SK-N-SH (cell line): ENCODE measurements at regions not wholly inside any gene's neighbourhood (a gene's known extent, or its start where the extent isn't known, plus 50 kb on each side); places are given as distances from the start of the nearest gene placed in this dataset.
"Not testable (repeated sequence)": the region's sequence is repeated elsewhere in the genome, so short reads cannot be mapped to it uniquely, and the experiment has no call there.

ENCODE experiments used
- CTCF ChIA-PET: fragments of 300-600, 350-600 bp; formaldehyde crosslinking; extraction: SDS; loops from one replicate; lab custom pipeline; 2021; lab: Yijun Ruan, JAX
- POLR2A ChIA-PET: fragments of 350-600 bp; sonication (Branson Sonifier 250); formaldehyde crosslinking; extraction: SDS; loops from one replicate; lab custom pipeline; 2020; ENCODE audit warnings: antibody characterized with exemption, inconsistent platforms; lab: Yijun Ruan, JAX
- DNase-seq: peaks from one replicate; pipeline ENCODE4 v3.0.0; 2012
- H2AFZ ChIP-seq: fragments of 200-600 bp; sonication (generic); 2 replicates; pipeline ENCODE4 v1.8.1; 2016; ENCODE audit warnings: antibody characterized with exemption, mild to moderate bottlenecking, low read depth
- H3F3A ChIP-seq: fragments of 200-600 bp; sonication (generic); replicated peaks from 2 replicates; pipeline ENCODE3; 2016; ENCODE audit warnings: antibody characterized with exemption, mild to moderate bottlenecking; ENCODE audit not compliant: insufficient read depth
- H3K27ac ChIP-seq, 2 experiments: fragments of 200-500 bp in 1 of 2; fragments of 200-600 bp in 1 of 2; sonication (Bioruptor generic) in 1 of 2; sonication (generic), shearing (Covaris generic) in 1 of 2; 2 replicates each; pipeline versions ENCODE4 v1.5.1 to v1.6.1; 2014 to 2016; ENCODE audit warnings: low read depth in 2 of 2, inconsistent platforms in 1 of 2, low read length in 1 of 2, mild to moderate bottlenecking in 1 of 2, mixed read lengths in 1 of 2
- H3K27me3 ChIP-seq: fragments of 200-600 bp; sonication (generic), shearing (Covaris generic); 2 replicates; pipeline ENCODE4 v1.6.1; 2016; ENCODE audit warnings: mixed run types; ENCODE audit not compliant: insufficient read depth
- H3K36me3 ChIP-seq, 2 experiments: fragments of 200-500 bp in 1 of 2; fragments of 200-600 bp in 1 of 2; sonication (Bioruptor generic) in 1 of 2; sonication (generic) in 1 of 2; replicated peaks in 1 of 2; 2 replicates each; pipeline versions ENCODE3 to v1.5.1; 2014 to 2016; ENCODE audit warnings: low read length in 1 of 2, mild to moderate bottlenecking in 1 of 2; ENCODE audit not compliant: insufficient read depth in 2 of 2, control insufficient read depth in 1 of 2
- H3K4me1 ChIP-seq, 2 experiments: fragments of 200-500 bp in 1 of 2; fragments of 200-600 bp in 1 of 2; sonication (Bioruptor generic) in 1 of 2; sonication (generic), shearing (Covaris generic) in 1 of 2; 2 replicates each; pipeline versions ENCODE4 v1.5.1 to v1.6.1; 2014 to 2016; ENCODE audit warnings: low read depth in 1 of 2, low read length in 1 of 2, mixed run types in 1 of 2; ENCODE audit not compliant: insufficient read depth in 2 of 2, control insufficient read depth in 1 of 2
- H3K4me2 ChIP-seq: fragments of 200-600 bp; sonication (generic), shearing (Covaris generic); 2 replicates; pipeline ENCODE4 v1.6.1; 2017; ENCODE audit warnings: mixed run types
- H3K4me3 ChIP-seq, 2 experiments: fragments of 200-500 bp in 1 of 2; fragments of 200-600 bp in 1 of 2; sonication (Bioruptor generic) in 1 of 2; sonication (generic), shearing (Covaris generic) in 1 of 2; 2 replicates each; pipeline versions ENCODE4 v1.5.1 to v1.8.1; 2014 to 2016; ENCODE audit warnings: low read depth in 2 of 2, inconsistent platforms in 1 of 2, low read length in 1 of 2, mild to moderate bottlenecking in 1 of 2, mixed read lengths in 1 of 2, moderate library complexity in 1 of 2
- H3K79me2 ChIP-seq: fragments of 200-600 bp; sonication (generic); 2 replicates; pipeline ENCODE4 v1.8.1; 2017; ENCODE audit warnings: mild to moderate bottlenecking; ENCODE audit not compliant: insufficient read depth
- H3K9ac ChIP-seq: fragments of 200-600 bp; sonication (generic); 2 replicates; pipeline ENCODE4 v1.6.1; 2017; ENCODE audit warnings: mixed run types
- H3K9me2 ChIP-seq: fragments of 200-600 bp; sonication (generic); 2 replicates; pipeline ENCODE4 v1.6.1; 2017; ENCODE audit warnings: mixed run types
- H3K9me3 ChIP-seq: fragments of 200-600 bp; sonication (generic); 2 replicates; pipeline ENCODE4 v1.6.1; 2017; ENCODE audit warnings: mixed run types, mild to moderate bottlenecking, moderate library complexity
- H4K20me1 ChIP-seq: fragments of 200-600 bp; sonication (generic); 2 replicates; pipeline ENCODE4 v1.6.1; 2017; ENCODE audit warnings: mild to moderate bottlenecking, mixed run types; ENCODE audit not compliant: insufficient read depth
- CHD2 ChIP-seq: fragments of 150-350 bp; IDR thresholded peaks from 2 replicates; pipeline ENCODE4 v1.6.1; 2018; ENCODE audit warnings: low read length; ENCODE audit not compliant: partially characterized antibody
- ELF1 ChIP-seq: IDR thresholded peaks from 2 replicates; pipeline ENCODE4 v1.4.0; 2012
- EP300 ChIP-seq, 2 experiments: IDR thresholded peaks; 2 replicates each; pipeline versions ENCODE4 v1.4.0 to v1.6.1; 2012; ENCODE audit warnings: borderline replicate concordance in 1 of 2, low read depth in 1 of 2, low read length in 1 of 2
- EZH2phosphoT487 ChIP-seq: fragments of 200-600 bp; sonication (generic); IDR thresholded peaks from 2 replicates; pipeline ENCODE4 v1.6.1; 2017; ENCODE audit warnings: low read depth, mixed run types, mild to moderate bottlenecking, antibody characterized with exemption, moderate library complexity, borderline replicate concordance
- FOSL2 ChIP-seq: IDR thresholded peaks from 2 replicates; pipeline ENCODE4 v1.4.0; 2012; ENCODE audit warnings: low read depth, mild to moderate bottlenecking, moderate library complexity, borderline replicate concordance
- FOXM1 ChIP-seq: IDR thresholded peaks from 2 replicates; pipeline ENCODE4 v1.4.0; 2012; ENCODE audit warnings: low read depth, mild to moderate bottlenecking
- GATA2 ChIP-seq: sonication (generic); formaldehyde crosslinking; IDR thresholded peaks from 2 replicates; pipeline ENCODE4 v1.5.0; 2020; ENCODE audit warnings: mild to moderate bottlenecking, missing genetic modification reagents
- JUND ChIP-seq: IDR thresholded peaks from 2 replicates; pipeline ENCODE4 v1.4.0; 2012
- NFIC ChIP-seq: IDR thresholded peaks from 2 replicates; pipeline ENCODE4 v1.4.0; 2012; ENCODE audit warnings: borderline replicate concordance
- NRF1 ChIP-seq: IDR thresholded peaks from 2 replicates; pipeline ENCODE4 v1.6.1; 2012; ENCODE audit warnings: low read depth, mild to moderate bottlenecking, low read length
- PBX3 ChIP-seq: IDR thresholded peaks from 2 replicates; pipeline ENCODE4; 2012
- POLR2AphosphoS5 ChIP-seq: IDR thresholded peaks from 2 replicates; pipeline ENCODE4 v1.6.1; 2012; ENCODE audit warnings: low read depth, low read length
- RAD21 ChIP-seq: IDR thresholded peaks from 2 replicates; pipeline ENCODE4 v1.6.1; 2012; ENCODE audit warnings: mild to moderate bottlenecking, low read length
- RCOR1 ChIP-seq: fragments of 150-350 bp; IDR thresholded peaks from 2 replicates; pipeline ENCODE4 v1.6.1; 2017; ENCODE audit warnings: antibody characterized with exemption, low read length
- RFX5 ChIP-seq: IDR thresholded peaks from 2 replicates; pipeline ENCODE4 v1.6.1; 2012; ENCODE audit warnings: mild to moderate bottlenecking, improper control_type of control experiment, low read length
- TEAD4 ChIP-seq: IDR thresholded peaks from 2 replicates; pipeline ENCODE4 v1.4.0; 2012; ENCODE audit warnings: mild to moderate bottlenecking, borderline replicate concordance; ENCODE audit not compliant: insufficient read depth
- WGBS: methylation state at CpG from one replicate; pipeline ENCODE4 v1.1.6; 2017; ENCODE audit warnings: low lambda C conversion rate; 5-methylcytosine and 5-hydroxymethylcytosine counted together
- TF ChIP-seq, protein P1 (sequence below): fragments of 150-350 bp; IDR thresholded peaks from 2 replicates; pipeline ENCODE4 v1.6.1; 2016; ENCODE audit warnings: mild to moderate bottlenecking, low read depth, low read length
- TF ChIP-seq, protein P2 (sequence below): IDR thresholded peaks from 2 replicates; pipeline ENCODE4 v1.6.1; 2012; ENCODE audit warnings: mild to moderate bottlenecking, low read depth, low read length, moderate library complexity
- TF ChIP-seq, protein P3 (sequence below): fragments of 150-350 bp; IDR thresholded peaks from 2 replicates; pipeline ENCODE4 v1.6.1; 2017; ENCODE audit warnings: antibody characterized with exemption, low read length, low read depth, borderline replicate concordance
- TF ChIP-seq, protein P4 (sequence below): fragments of 200-600 bp; sonication (generic); IDR thresholded peaks from 2 replicates; pipeline ENCODE4 v1.6.1; 2017; ENCODE audit warnings: antibody characterized with exemption, mild to moderate bottlenecking, moderate library complexity

- no peak for TF ChIP-seq NRF1
- no peak for TF ChIP-seq EZH2phosphoT487
- 0 out of 2 replicates have a peak, but pooled peaks have one; percentile 29 for TF ChIP-seq ELF1
- TF ChIP-seq NFIC, result peak; percentile 92
- TF ChIP-seq RFX5, result no peak
- TF ChIP-seq, protein P1, sequence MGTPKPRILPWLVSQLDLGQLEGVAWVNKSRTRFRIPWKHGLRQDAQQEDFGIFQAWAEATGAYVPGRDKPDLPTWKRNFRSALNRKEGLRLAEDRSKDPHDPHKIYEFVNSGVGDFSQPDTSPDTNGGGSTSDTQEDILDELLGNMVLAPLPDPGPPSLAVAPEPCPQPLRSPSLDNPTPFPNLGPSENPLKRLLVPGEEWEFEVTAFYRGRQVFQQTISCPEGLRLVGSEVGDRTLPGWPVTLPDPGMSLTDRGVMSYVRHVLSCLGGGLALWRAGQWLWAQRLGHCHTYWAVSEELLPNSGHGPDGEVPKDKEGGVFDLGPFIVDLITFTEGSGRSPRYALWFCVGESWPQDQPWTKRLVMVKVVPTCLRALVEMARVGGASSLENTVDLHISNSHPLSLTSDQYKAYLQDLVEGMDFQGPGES, result no peak
- TF ChIP-seq GATA2, result no peak
- TF ChIP-seq RAD21, result no peak
- TF ChIP-seq, protein P2, sequence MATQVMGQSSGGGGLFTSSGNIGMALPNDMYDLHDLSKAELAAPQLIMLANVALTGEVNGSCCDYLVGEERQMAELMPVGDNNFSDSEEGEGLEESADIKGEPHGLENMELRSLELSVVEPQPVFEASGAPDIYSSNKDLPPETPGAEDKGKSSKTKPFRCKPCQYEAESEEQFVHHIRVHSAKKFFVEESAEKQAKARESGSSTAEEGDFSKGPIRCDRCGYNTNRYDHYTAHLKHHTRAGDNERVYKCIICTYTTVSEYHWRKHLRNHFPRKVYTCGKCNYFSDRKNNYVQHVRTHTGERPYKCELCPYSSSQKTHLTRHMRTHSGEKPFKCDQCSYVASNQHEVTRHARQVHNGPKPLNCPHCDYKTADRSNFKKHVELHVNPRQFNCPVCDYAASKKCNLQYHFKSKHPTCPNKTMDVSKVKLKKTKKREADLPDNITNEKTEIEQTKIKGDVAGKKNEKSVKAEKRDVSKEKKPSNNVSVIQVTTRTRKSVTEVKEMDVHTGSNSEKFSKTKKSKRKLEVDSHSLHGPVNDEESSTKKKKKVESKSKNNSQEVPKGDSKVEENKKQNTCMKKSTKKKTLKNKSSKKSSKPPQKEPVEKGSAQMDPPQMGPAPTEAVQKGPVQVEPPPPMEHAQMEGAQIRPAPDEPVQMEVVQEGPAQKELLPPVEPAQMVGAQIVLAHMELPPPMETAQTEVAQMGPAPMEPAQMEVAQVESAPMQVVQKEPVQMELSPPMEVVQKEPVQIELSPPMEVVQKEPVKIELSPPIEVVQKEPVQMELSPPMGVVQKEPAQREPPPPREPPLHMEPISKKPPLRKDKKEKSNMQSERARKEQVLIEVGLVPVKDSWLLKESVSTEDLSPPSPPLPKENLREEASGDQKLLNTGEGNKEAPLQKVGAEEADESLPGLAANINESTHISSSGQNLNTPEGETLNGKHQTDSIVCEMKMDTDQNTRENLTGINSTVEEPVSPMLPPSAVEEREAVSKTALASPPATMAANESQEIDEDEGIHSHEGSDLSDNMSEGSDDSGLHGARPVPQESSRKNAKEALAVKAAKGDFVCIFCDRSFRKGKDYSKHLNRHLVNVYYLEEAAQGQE, result no peak; the same call in 1 of the 2 replicates
- TF ChIP-seq, protein P3, sequence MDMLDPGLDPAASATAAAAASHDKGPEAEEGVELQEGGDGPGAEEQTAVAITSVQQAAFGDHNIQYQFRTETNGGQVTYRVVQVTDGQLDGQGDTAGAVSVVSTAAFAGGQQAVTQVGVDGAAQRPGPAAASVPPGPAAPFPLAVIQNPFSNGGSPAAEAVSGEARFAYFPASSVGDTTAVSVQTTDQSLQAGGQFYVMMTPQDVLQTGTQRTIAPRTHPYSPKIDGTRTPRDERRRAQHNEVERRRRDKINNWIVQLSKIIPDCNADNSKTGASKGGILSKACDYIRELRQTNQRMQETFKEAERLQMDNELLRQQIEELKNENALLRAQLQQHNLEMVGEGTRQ, result no peak
- TF ChIP-seq POLR2AphosphoS5, result peak; percentile 74; the same call in 1 of the 2 replicates
- peak; percentile 97 for TF ChIP-seq JUND
- TF ChIP-seq RCOR1, result no peak
- peak; percentile 22 to 96; a peak in 3 of 4 replicates for TF ChIP-seq EP300 (IDR thresholded peaks at IDR 0.05; ENCODE audit: borderline replicate concordance in 1 of 2, low read depth in 1 of 2, low read length in 1 of 2)
- TF ChIP-seq CHD2, result no peak
- TF ChIP-seq TEAD4, result peak; percentile 77
- TF ChIP-seq FOXM1, result peak; percentile 66; the same call in 1 of the 2 replicates
- peak; percentile 97 for TF ChIP-seq PBX3
- TF ChIP-seq, protein P4, sequence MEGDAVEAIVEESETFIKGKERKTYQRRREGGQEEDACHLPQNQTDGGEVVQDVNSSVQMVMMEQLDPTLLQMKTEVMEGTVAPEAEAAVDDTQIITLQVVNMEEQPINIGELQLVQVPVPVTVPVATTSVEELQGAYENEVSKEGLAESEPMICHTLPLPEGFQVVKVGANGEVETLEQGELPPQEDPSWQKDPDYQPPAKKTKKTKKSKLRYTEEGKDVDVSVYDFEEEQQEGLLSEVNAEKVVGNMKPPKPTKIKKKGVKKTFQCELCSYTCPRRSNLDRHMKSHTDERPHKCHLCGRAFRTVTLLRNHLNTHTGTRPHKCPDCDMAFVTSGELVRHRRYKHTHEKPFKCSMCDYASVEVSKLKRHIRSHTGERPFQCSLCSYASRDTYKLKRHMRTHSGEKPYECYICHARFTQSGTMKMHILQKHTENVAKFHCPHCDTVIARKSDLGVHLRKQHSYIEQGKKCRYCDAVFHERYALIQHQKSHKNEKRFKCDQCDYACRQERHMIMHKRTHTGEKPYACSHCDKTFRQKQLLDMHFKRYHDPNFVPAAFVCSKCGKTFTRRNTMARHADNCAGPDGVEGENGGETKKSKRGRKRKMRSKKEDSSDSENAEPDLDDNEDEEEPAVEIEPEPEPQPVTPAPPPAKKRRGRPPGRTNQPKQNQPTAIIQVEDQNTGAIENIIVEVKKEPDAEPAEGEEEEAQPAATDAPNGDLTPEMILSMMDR, result no peak
- peak; percentile 99 for TF ChIP-seq FOSL2
Measured at GRCh38 chr6:12490904-12491571, 200.9 kb downstream of the EDN1 start (continued).

DNA sequence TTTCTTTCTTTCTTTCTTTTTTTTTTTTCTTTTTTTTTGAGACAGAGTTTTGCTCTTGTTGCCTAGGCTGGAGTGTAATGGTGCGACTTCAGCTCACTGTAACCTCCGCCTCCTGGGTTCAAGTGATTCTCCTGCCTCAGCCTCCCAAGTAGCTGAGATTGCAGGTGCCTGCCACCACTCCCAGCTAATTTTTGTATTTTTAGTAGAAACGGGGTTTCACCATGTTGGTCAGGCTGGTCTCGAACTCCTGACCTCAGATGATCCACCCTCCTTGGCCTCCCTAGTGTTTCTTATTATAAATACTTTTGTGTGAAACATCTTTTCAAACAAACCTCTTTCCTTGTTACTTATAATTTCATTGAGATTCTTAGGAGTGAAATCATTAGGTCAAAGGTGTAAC, 202.8 kb downstream of the EDN1 start:
- H3K4me3 ChIP-seq, H4K20me1 ChIP-seq, POLR2A ChIA-PET, DNase-seq, H3K79me2 ChIP-seq, H3K4me2 ChIP-seq, H3K27ac ChIP-seq, H3K9ac ChIP-seq, H3K9me3 ChIP-seq, H3K36me3 ChIP-seq, H2AFZ ChIP-seq, H3K27me3 ChIP-seq, H3K9me2 ChIP-seq: not testable (repeated sequence)
- H3K4me1 ChIP-seq, result peaks cover 0 to 13% of the 10 kb centered on the region in 2 experiments; a peak in 3 of 4 replicates
- CTCF ChIA-PET, result interaction anchor here (1.1 kb wide), 1 partner anchor 110 kb away, joined by 3 read pairs; no protein-coding TSS in a partner anchor
- 81% methylated on average over 4 of the region's 4 CpGs for WGBS
- H3F3A ChIP-seq, result peaks cover 16% of the 10 kb centered on the region
